Activated CD8-positive, alpha-beta memory T cell treated with anti-CD3 and anti-CD28 coated beads, Interleukin-2, amount 50 U/mL, for 4 hours (primary cell): ENCODE measurements at regions not wholly inside any gene's neighbourhood (a gene's known extent, or its start where the extent isn't known, plus 50 kb on each side); places are given as distances from the start of the nearest gene placed in this dataset.

Source experiments
- DNase-seq: peaks from one replicate; pipeline ENCODE4 v3.0.0-alpha.2; 2020

- no peak for DNase-seq
Observed at GRCh38 chr22:47283616-47284270, 521.3 kb downstream of the TBC1D22A start.

GRCh38 chr22:47282851-47283250, 520.4 kb downstream of the TBC1D22A start:
- no peak for DNase-seq

- DNase-seq, result no peak
Observed at GRCh38 chr22:47282366-47282765, 519.9 kb downstream of the TBC1D22A start.

GRCh38 chr22:47281126-47282106, 519.0 kb downstream of the TBC1D22A start:
- no peak for DNase-seq

GRCh38 chr22:47280301-47280700, 517.9 kb downstream of the TBC1D22A start:
- no peak for DNase-seq

- no peak for DNase-seq
Observed at GRCh38 chr22:47279746-47280145, 517.3 kb downstream of the TBC1D22A start.

GRCh38 chr22:47279337-47279736, 516.9 kb downstream of the TBC1D22A start:
- no peak for DNase-seq

GRCh38 chr22:47278655-47279054, 516.2 kb downstream of the TBC1D22A start:
- DNase-seq, result no peak

GRCh38 chr22:47277531-47277930, 515.1 kb downstream of the TBC1D22A start:
- DNase-seq, result no peak

- DNase-seq, result no peak
Observed at GRCh38 chr22:47276991-47277390, 514.5 kb downstream of the TBC1D22A start.

GRCh38 chr22:47276450-47276820, 514.0 kb downstream of the TBC1D22A start:
- no peak for DNase-seq

GRCh38 chr22:47275605-47276449, 513.4 kb downstream of the TBC1D22A start:
- no peak for DNase-seq

- no peak for DNase-seq
Observed at GRCh38 chr22:47274196-47274595, 511.7 kb downstream of the TBC1D22A start.

- DNase-seq, result no peak
Observed at GRCh38 chr22:47270463-47271135, 508.1 kb downstream of the TBC1D22A start.

- no peak for DNase-seq
Observed at GRCh38 chr22:47269516-47270088, 507.2 kb downstream of the TBC1D22A start.

GRCh38 chr22:47267513-47268282, 505.2 kb downstream of the TBC1D22A start:
- DNase-seq, result no peak

GRCh38 chr22:47266329-47266728, 503.9 kb downstream of the TBC1D22A start:
- DNase-seq, result no peak

GRCh38 chr22:47260551-47260950, 498.1 kb downstream of the TBC1D22A start:
- no peak for DNase-seq

- DNase-seq, result no peak
Observed at GRCh38 chr22:47259990-47260389, 497.5 kb downstream of the TBC1D22A start.

- DNase-seq, result no peak
Observed at GRCh38 chr22:47259049-47259448, 496.6 kb downstream of the TBC1D22A start.

GRCh38 chr22:47257976-47258375, 495.5 kb downstream of the TBC1D22A start:
- DNase-seq, result no peak
